GM06990 (cell line): ENCODE measurements at regions not wholly inside any gene's neighbourhood (a gene's known extent, or its start where the extent isn't known, plus 50 kb on each side); places are given as distances from the start of the nearest gene placed in this dataset.

Experiments
- DNase-seq: peaks from one replicate; pipeline ENCODE4 v3.0.0-alpha.2; 2011; ENCODE audit not compliant: insufficient read length; ENCODE audit errors: extremely low read depth
- H3K27me3 ChIP-seq: replicated peaks from 2 replicates; pipeline ENCODE4 v1.6.0; 2011; ENCODE audit warnings: low read length; ENCODE audit not compliant: control insufficient read depth, insufficient read depth
- H3K36me3 ChIP-seq: 2 replicates; pipeline ENCODE4 v1.5.1; 2011; ENCODE audit warnings: low read length; ENCODE audit not compliant: control insufficient read depth, insufficient read depth
- H3K4me3 ChIP-seq: replicated peaks from 2 replicates; pipeline ENCODE4 v1.5.1; 2011; ENCODE audit warnings: low read depth, mild to moderate bottlenecking, control low read depth, low read length
- CTCF ChIP-seq: IDR thresholded peaks from 2 replicates; pipeline ENCODE4 v1.5.1; 2011; ENCODE audit warnings: low read length, control low read depth, mild to moderate bottlenecking, inconsistent platforms; ENCODE audit not compliant: insufficient read depth, poor library complexity, severe bottlenecking

- TF ChIP-seq CTCF = no peak
- Histone ChIP-seq H3K36me3 (no peaks in the 10 kb centered on the region), H3K27me3 (no peaks in the 10 kb centered on the region), H3K4me3 (no peak overlapping the region)
- DNase-seq = no peak
Observed at GRCh38 chr18:31261792-31262582, 56.0 kb upstream of the DSG1 start.

DNA sequence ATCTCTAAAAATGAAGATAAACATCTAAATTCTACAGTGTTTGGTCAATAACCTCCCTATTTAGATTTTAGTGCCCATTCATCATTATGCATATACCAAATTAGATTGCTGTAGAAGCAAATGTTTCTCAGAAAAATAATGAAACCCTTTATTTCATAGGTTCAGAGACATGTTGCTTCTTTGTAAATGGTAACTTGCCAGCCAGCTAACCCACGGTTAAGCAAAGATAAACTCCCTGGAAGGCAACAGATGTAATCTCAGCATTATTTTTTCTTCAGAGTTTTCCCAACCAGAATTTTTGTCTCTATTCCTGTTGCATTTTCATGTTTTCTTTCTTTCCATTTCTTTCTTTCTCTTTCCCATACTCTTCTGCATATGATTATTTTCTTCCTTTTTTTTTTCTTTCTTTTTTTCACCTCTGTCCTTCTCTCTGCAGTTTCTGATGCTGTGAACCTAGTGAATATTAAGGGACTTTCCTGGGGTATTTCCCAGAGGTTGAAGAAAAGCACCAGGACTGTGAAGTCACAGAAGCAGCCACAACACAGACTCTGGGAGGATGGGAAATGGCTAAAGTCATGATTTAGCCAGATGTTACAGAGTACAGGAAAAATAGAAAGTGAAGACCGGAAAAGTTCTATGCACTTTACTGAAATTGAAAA is 50.0 kb upstream of the DSG1 start:
- no peaks in the 10 kb centered on the region for H3K36me3 ChIP-seq
- peak; percentile 40 for DNase-seq
- no peaks in the 10 kb centered on the region for H3K27me3 ChIP-seq
- H3K4me3 ChIP-seq = no peak overlapping the region
- no peak for TF ChIP-seq CTCF
